Sigmoid colon (tissue), 4 donors: ENCODE measurements at regions not wholly inside any gene's neighbourhood (a gene's known extent, or its start where the extent isn't known, plus 50 kb on each side); places are given as distances from the start of the nearest gene placed in this dataset.

ENCODE experiments used
- CTCF ChIP-seq, 4 experiments: fragments of 450-650 bp in 3 of 4; fragments of 200-600 bp in 1 of 4; IDR thresholded peaks; one replicate each; pipeline ENCODE4 v1.5.1; 2016 to 2019; ENCODE audit warnings: antibody characterized with exemption in 4 of 4, mild to moderate bottlenecking in 3 of 4, moderate library complexity in 2 of 4
- EP300 ChIP-seq, 4 donors: sonication (generic); formaldehyde crosslinking; IDR thresholded peaks; one replicate each; pipeline ENCODE4 v1.6.1; 2017; ENCODE audit warnings: antibody characterized with exemption in 4 of 4

GRCh38 chr4:85260064-85260463, 214.9 kb upstream of the ARHGAP24 start:
- TF ChIP-seq CTCF (IDR thresholded peaks at IDR 0.05): no peak
- TF ChIP-seq EP300 (IDR thresholded peaks at IDR 0.05): no peak
